Liver (tissue), 3 donors: ENCODE measurements at regions not wholly inside any gene's neighbourhood (a gene's known extent, or its start where the extent isn't known, plus 50 kb on each side); places are given as distances from the start of the nearest gene placed in this dataset.

Experiments
- RAD21 ChIP-seq, 2 donors: IDR thresholded peaks; 2 replicates each; pipeline ENCODE4 v1.6.1; 2016; ENCODE audit warnings: antibody characterized with exemption in 2 of 2, mild to moderate bottlenecking in 2 of 2
- TF ChIP-seq, protein P1 (sequence below): fragments of 150-350 bp; IDR thresholded peaks from 2 replicates; pipeline ENCODE4 v1.5.1; 2017; ENCODE audit warnings: improper control_type of control experiment, low read depth, low read length; ENCODE audit not compliant: missing input control
- donor health status: healthy.
- donor health status: healthy.

DNA sequence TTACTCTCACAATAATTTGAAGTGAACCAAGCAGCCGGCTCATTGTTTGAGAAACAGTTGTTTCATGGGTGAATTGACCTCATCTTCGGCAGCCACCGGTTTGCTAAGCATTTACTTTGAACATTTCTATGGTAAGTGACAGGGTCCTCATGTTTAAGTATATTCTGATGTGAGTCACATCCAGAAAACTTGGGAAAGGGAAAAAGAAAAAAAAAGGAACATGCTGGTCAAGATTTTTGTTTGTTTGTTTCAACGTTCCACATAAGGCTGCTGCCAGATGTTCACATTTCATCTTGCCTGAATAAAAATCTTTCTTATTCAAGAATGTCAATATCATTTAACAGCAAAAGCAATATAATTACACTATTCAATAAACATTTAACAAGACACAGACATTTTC lies 55.0 kb upstream of the EXOC2 start:
- TF ChIP-seq, protein P1, sequence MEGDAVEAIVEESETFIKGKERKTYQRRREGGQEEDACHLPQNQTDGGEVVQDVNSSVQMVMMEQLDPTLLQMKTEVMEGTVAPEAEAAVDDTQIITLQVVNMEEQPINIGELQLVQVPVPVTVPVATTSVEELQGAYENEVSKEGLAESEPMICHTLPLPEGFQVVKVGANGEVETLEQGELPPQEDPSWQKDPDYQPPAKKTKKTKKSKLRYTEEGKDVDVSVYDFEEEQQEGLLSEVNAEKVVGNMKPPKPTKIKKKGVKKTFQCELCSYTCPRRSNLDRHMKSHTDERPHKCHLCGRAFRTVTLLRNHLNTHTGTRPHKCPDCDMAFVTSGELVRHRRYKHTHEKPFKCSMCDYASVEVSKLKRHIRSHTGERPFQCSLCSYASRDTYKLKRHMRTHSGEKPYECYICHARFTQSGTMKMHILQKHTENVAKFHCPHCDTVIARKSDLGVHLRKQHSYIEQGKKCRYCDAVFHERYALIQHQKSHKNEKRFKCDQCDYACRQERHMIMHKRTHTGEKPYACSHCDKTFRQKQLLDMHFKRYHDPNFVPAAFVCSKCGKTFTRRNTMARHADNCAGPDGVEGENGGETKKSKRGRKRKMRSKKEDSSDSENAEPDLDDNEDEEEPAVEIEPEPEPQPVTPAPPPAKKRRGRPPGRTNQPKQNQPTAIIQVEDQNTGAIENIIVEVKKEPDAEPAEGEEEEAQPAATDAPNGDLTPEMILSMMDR: no peak
- TF ChIP-seq RAD21 (IDR thresholded peaks at IDR 0.05): no peak
